ENCODE measurements at regions not wholly inside any gene's neighbourhood (a gene's known extent, or its start where the extent isn't known, plus 50 kb on each side); places are given as distances from the start of the nearest gene placed in this dataset.

DNA sequence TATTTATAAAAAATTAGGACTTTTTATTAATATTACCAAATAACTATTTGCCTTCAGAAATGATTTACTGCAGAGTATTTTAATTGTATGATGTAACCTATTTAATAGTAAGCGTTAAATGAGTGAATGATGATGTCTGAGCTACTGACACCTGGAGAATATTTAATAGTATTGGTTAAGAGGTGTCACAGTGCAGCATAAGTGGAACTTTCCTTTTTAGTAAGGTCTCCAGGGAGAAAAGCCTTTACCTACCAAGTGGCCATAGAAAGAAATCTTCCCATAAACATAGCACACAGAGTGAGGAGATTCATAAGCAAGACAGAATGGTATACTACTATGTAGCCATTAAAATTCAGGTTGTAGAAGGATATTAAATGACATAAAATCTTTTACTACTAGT lies 441.7 kb downstream of the TBL1XR1 start:
- TF ChIP-seq, protein P1, sequence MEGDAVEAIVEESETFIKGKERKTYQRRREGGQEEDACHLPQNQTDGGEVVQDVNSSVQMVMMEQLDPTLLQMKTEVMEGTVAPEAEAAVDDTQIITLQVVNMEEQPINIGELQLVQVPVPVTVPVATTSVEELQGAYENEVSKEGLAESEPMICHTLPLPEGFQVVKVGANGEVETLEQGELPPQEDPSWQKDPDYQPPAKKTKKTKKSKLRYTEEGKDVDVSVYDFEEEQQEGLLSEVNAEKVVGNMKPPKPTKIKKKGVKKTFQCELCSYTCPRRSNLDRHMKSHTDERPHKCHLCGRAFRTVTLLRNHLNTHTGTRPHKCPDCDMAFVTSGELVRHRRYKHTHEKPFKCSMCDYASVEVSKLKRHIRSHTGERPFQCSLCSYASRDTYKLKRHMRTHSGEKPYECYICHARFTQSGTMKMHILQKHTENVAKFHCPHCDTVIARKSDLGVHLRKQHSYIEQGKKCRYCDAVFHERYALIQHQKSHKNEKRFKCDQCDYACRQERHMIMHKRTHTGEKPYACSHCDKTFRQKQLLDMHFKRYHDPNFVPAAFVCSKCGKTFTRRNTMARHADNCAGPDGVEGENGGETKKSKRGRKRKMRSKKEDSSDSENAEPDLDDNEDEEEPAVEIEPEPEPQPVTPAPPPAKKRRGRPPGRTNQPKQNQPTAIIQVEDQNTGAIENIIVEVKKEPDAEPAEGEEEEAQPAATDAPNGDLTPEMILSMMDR (optimal IDR thresholded peaks at IDR 0.05 in 1 of 3, IDR thresholded peaks at IDR 0.05 in 1 of 3, conservative IDR thresholded peaks at IDR 0.05 in 1 of 3; ENCODE audit: extremely low read depth in 1 of 3, insufficient read depth in 2 of 3, low read length in 3 of 3): no peak
- no peak for TF ChIP-seq EZH2 (IDR thresholded peaks at IDR 0.05; ENCODE audit: low read length)
